GM12892 (cell line): ENCODE measurements at regions not wholly inside any gene's neighbourhood (a gene's known extent, or its start where the extent isn't known, plus 50 kb on each side); places are given as distances from the start of the nearest gene placed in this dataset.

Experiments used
- DNase-seq: peaks from one replicate; pipeline ENCODE4 v3.0.0; 2011; ENCODE audit not compliant: insufficient read length
- FAIRE-seq: peaks from 2 replicates; lab custom pipeline; 2011; peaks lifted over from hg19 to GRCh38; lab: Jason Lieb, UNC
- POLR2A ChIP-seq: IDR thresholded peaks from 2 replicates; pipeline ENCODE4 v1.6.1; 2011; ENCODE audit warnings: low read depth, low read length, control low read depth
- POLR2AphosphoS5 ChIP-seq: IDR thresholded peaks from 2 replicates; pipeline ENCODE4 v1.6.1; 2011; ENCODE audit warnings: low read depth, low read length, control low read depth
- TAF1 ChIP-seq: IDR thresholded peaks from 2 replicates; pipeline ENCODE4 v1.6.1; 2011; ENCODE audit warnings: low read depth, mild to moderate bottlenecking, control low read depth, low read length, borderline replicate concordance

DNA sequence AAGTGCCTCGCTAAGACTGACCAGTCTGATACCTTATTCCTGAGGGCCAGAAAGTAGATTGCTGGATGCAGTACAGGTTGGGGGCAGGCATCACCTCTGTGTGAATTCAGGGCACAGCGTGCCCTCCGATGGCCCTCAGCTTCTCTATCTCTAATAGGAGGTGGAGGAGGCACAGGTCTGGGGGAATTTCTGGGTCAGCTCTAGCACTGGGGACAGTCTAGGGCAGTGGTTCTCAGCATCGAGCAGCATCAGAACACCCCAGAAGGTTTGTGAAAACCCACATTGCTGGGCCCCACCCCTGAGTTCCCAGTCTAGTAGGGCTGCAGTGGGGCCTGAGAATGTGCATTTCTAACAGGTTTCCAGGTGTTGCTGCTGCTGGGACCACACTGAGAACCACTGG lies 166.7 kb downstream of the CDC5L start:
- FAIRE-seq (no peak), DNase-seq (no peak)
- TF ChIP-seq POLR2A: no peak
- no peak for TF ChIP-seq TAF1
- no peak for TF ChIP-seq POLR2AphosphoS5

- FAIRE-seq: no peak
- TF ChIP-seq TAF1 (no peak), POLR2AphosphoS5 (no peak), POLR2A (no peak)
- DNase-seq: no peak
These were observed 167.4 kb downstream of the CDC5L start for GRCh38 chr6:44554861-44555260.

- no peak for DNase-seq
- TF ChIP-seq TAF1 (no peak), POLR2A (no peak), POLR2AphosphoS5 (no peak)
- FAIRE-seq: no peak
These were observed 168.5 kb downstream of the CDC5L start for GRCh38 chr6:44556046-44556445.

- TF ChIP-seq POLR2A: no peak
- no peak for TF ChIP-seq TAF1
- DNase-seq (no peak), FAIRE-seq (no peak)
These were observed 170.7 kb downstream of the CDC5L start for GRCh38 chr6:44558024-44558831.

GRCh38 chr6:44558832-44559251 lies 171.3 kb downstream of the CDC5L start:
- TF ChIP-seq POLR2A: no peak
- no peak for TF ChIP-seq POLR2AphosphoS5
- no peak for TF ChIP-seq TAF1
- DNase-seq (no peak), FAIRE-seq (no peak)

DNA sequence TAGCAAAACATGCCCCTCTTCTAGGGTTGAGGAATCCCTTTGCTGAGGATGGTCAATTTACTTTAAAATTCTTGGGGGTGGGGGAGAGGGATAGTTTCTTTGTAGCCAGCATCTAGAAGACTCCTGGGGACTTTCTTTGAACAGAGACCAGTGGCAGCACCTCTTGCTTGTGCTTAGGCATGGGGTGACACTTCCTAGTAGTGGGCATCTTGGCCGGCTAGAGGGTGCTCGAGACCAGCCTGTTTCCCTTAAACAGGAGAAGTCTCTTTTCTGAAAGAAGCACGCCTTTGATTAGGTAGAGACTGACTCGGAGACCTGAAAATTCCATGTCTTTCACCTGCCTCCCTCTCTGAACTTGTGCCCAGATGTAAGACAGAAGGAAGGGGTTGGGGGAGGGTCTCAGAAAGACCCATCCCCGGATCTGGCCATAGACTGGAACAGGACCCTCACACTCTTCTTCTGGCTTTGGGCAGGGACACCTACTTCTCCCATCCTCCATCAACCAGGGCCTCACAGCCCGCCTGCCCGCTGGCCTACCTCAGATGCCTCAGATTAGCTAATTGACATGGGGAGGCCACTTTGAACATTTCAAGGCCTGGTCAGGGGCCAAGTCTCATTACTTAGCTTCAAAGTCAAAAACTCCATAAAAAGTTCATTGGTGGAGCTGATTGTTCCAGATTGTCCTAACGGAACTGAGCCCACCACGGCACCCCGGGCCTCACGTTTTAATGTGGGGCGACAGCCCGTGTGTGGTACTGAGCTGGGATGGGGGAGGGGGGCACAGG lies 172.2 kb downstream of the CDC5L start:
- TF ChIP-seq POLR2A: no peak
- TF ChIP-seq POLR2AphosphoS5: no peak
- TF ChIP-seq TAF1: no peak
- DNase-seq (no peak), FAIRE-seq (no peak)

DNA sequence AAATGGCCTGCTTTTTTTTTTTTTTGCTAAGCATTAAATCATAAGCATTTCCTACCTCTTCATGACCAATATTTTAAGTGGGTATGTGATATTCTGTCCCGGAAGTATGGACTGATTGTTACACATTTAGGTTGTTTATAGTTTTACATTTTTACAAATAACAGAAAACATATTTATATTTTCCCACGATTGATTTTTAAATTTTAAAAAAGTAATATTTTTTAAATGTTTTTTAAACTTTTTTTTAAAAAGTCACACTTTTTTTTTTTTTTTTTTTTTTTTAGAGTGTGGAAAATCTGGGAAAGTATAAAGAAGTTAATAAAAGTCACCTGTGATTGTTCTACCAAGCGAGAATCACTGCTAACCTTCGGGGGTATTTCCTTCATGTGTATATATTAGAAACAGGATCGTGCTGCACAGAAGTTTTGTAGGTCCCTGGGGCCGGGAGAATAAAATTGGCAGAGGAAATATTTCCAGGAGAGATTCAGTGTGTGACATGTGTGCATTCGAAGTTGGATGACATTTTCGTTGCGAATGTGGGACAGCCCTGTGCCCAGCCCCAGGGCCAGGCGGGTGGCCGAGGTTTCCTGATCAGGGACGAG lies 173.1 kb downstream of the CDC5L start:
- FAIRE-seq (no peak), DNase-seq (no peak)
- TF ChIP-seq TAF1 (no peak), POLR2A (no peak), POLR2AphosphoS5 (no peak)

- FAIRE-seq (no peak), DNase-seq (no peak)
- no peak for TF ChIP-seq POLR2AphosphoS5
- no peak for TF ChIP-seq POLR2A
- no peak for TF ChIP-seq TAF1
These were observed 173.6 kb downstream of the CDC5L start for GRCh38 chr6:44561060-44561623.

GRCh38 chr6:44561832-44562665 lies 174.5 kb downstream of the CDC5L start:
- no peak for FAIRE-seq
- DNase-seq: no peak
- no peak for TF ChIP-seq TAF1
- TF ChIP-seq POLR2A: no peak
- TF ChIP-seq POLR2AphosphoS5: no peak

DNA sequence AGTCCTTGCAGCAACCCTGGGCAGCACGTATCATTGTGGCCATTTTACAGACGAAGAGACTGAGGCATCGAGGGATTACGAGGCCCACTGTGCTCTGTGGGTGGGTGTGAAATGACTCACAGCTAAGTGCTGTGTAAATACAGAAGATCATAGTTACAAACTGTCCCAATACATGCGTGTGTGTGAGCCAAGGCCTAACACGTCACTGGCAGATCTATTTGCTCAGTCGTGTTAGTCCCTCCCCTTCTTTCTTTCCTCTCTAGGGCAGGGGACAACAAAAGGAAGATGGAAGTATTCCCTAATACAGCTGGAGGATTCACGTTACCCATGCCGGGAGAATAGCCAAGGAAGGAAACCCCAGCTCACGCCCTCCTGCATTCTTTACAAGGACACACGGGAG lies 175.9 kb downstream of the CDC5L start:
- DNase-seq (no peak), FAIRE-seq (no peak)
- no peak for TF ChIP-seq POLR2A
- no peak for TF ChIP-seq POLR2AphosphoS5
- no peak for TF ChIP-seq TAF1
